Astrocyte (in vitro differentiated cells and primary cell): ENCODE measurements at regions not wholly inside any gene's neighbourhood (a gene's known extent, or its start where the extent isn't known, plus 50 kb on each side); places are given as distances from the start of the nearest gene placed in this dataset.
"Not testable (repeated sequence)": the region's sequence is repeated elsewhere in the genome, so short reads cannot be mapped to it uniquely, and the experiment has no call there.

ENCODE experiments used
- DNase-seq: peaks from one replicate; pipeline ENCODE4 v3.0.0-alpha.2; 2010; ENCODE audit warnings: low read depth
- FAIRE-seq: peaks from 2 replicates; lab custom pipeline; 2011; peaks lifted over from hg19 to GRCh38; lab: Jason Lieb, UNC
- H2AFZ ChIP-seq: 2 replicates; pipeline ENCODE4 v1.6.0; 2012; ENCODE audit warnings: low read depth, low read length, inconsistent platforms
- H3K27ac ChIP-seq: 2 replicates; pipeline ENCODE4 v1.5.1; 2011; ENCODE audit warnings: low read depth, low read length, inconsistent platforms
- H3K27me3 ChIP-seq: 2 replicates; pipeline ENCODE4 v1.6.0; 2011; ENCODE audit warnings: low read length, inconsistent platforms; ENCODE audit not compliant: insufficient read depth
- H3K36me3 ChIP-seq: 2 replicates; pipeline ENCODE4 v1.5.1; 2011; ENCODE audit warnings: low read length, inconsistent platforms; ENCODE audit not compliant: insufficient read depth
- H3K4me1 ChIP-seq: 2 replicates; pipeline ENCODE4 v1.5.1; 2011; ENCODE audit warnings: low read length, inconsistent platforms; ENCODE audit not compliant: insufficient read depth
- H3K4me2 ChIP-seq: 2 replicates; pipeline ENCODE4 v1.6.0; 2012; ENCODE audit warnings: low read length, inconsistent platforms
- H3K4me3 ChIP-seq: 2 replicates; pipeline ENCODE4 v1.5.1; 2011; ENCODE audit warnings: low read depth, mild to moderate bottlenecking, low read length, inconsistent platforms; ENCODE audit not compliant: insufficient read depth
- H3K79me2 ChIP-seq: 2 replicates; pipeline ENCODE4 v1.6.0; 2012; ENCODE audit warnings: mild to moderate bottlenecking, low read length, inconsistent platforms; ENCODE audit not compliant: insufficient read depth
- H3K9ac ChIP-seq: 2 replicates; pipeline ENCODE4 v1.6.0; 2012; ENCODE audit warnings: mild to moderate bottlenecking, low read length, inconsistent platforms
- H3K9me3 ChIP-seq: 2 replicates; pipeline ENCODE4 v1.5.1; 2012; ENCODE audit warnings: low read depth, mild to moderate bottlenecking, low read length, inconsistent platforms; ENCODE audit not compliant: insufficient read depth
- H4K20me1 ChIP-seq: 2 replicates; pipeline ENCODE4 v1.6.0; 2012; ENCODE audit warnings: low read length, inconsistent platforms; ENCODE audit not compliant: insufficient read depth
- H3K27ac Mint-ChIP-seq: one replicate; pipeline ENCODE4 v1.8.0; 2021; ENCODE audit warnings: mild to moderate bottlenecking, mixed read lengths; ENCODE audit not compliant: unreplicated experiment
- H3K27me3 Mint-ChIP-seq: one replicate; pipeline ENCODE4 v1.8.0; 2021; ENCODE audit warnings: low read depth, mixed read lengths; ENCODE audit not compliant: unreplicated experiment
- H3K36me3 Mint-ChIP-seq: one replicate; pipeline ENCODE4 v1.8.0; 2021; ENCODE audit warnings: low read depth, mixed read lengths; ENCODE audit not compliant: unreplicated experiment
- H3K4me1 Mint-ChIP-seq: one replicate; pipeline ENCODE4 v1.8.0; 2021; ENCODE audit warnings: low read depth, mixed read lengths; ENCODE audit not compliant: unreplicated experiment
- H3K4me3 Mint-ChIP-seq: one replicate; pipeline ENCODE4 v1.8.0; 2021; ENCODE audit warnings: mild to moderate bottlenecking, moderate library complexity, mixed read lengths; ENCODE audit not compliant: unreplicated experiment
- H3K9me3 Mint-ChIP-seq: one replicate; pipeline ENCODE4 v1.8.0; 2021; ENCODE audit warnings: mild to moderate bottlenecking, mixed read lengths; ENCODE audit not compliant: unreplicated experiment
- CTCF ChIP-seq: IDR thresholded peaks from 2 replicates; pipeline ENCODE4 v1.5.1; 2011; ENCODE audit warnings: low read depth, mild to moderate bottlenecking, inconsistent platforms, low read length, moderate library complexity; ENCODE audit not compliant: insufficient read depth
- EZH2 ChIP-seq: IDR thresholded peaks from 2 replicates; pipeline ENCODE4 v1.6.1; 2012; ENCODE audit warnings: mild to moderate bottlenecking, low read length, inconsistent platforms; ENCODE audit not compliant: insufficient read depth

- H3K9me3 ChIP-seq = peaks cover 8% of the 10 kb centered on the region
- H2AFZ ChIP-seq = no peak overlapping the region
- no peaks in the 10 kb centered on the region for H3K27me3 Mint-ChIP-seq
- H3K4me1 Mint-ChIP-seq = peaks cover 3% of the 10 kb centered on the region
- H3K4me2 ChIP-seq = no peak overlapping the region
- no peak overlapping the region for H3K9ac ChIP-seq
- no peaks in the 10 kb centered on the region for H3K27me3 ChIP-seq
- H3K79me2 ChIP-seq = no peaks in the 10 kb centered on the region
- H3K4me3 ChIP-seq = no peak overlapping the region
- H4K20me1 ChIP-seq = no peaks in the 10 kb centered on the region
- no peak overlapping the region for H3K4me3 Mint-ChIP-seq
- no peaks in the 10 kb centered on the region for H3K4me1 ChIP-seq
- peaks cover 13% of the 10 kb centered on the region for H3K9me3 Mint-ChIP-seq
- DNase-seq = no peak
- H3K27ac ChIP-seq = no peak overlapping the region
- no peaks in the 10 kb centered on the region for H3K36me3 Mint-ChIP-seq
- no peak for TF ChIP-seq CTCF
- no peaks in the 10 kb centered on the region for H3K36me3 ChIP-seq
- FAIRE-seq = no peak
- H3K27ac Mint-ChIP-seq = no peak overlapping the region
These were observed 152.4 kb upstream of the SMIM30 start for GRCh38 chr7:113270790-113271189.

- not testable (repeated sequence) for DNase-seq, H3K4me3 ChIP-seq, H3K4me1 Mint-ChIP-seq, H3K27me3 ChIP-seq, H3K27ac ChIP-seq, H3K79me2 ChIP-seq, H2AFZ ChIP-seq, H3K36me3 Mint-ChIP-seq, H3K9ac ChIP-seq, H3K4me2 ChIP-seq, H3K36me3 ChIP-seq, H3K27ac Mint-ChIP-seq, H3K4me3 Mint-ChIP-seq, FAIRE-seq, H3K9me3 ChIP-seq, H4K20me1 ChIP-seq, H3K27me3 Mint-ChIP-seq, H3K4me1 ChIP-seq
- H3K9me3 Mint-ChIP-seq = peaks cover 10% of the 10 kb centered on the region
These were observed 151.2 kb upstream of the SMIM30 start for GRCh38 chr7:113269592-113269991.

- H3K4me3 Mint-ChIP-seq = no peak overlapping the region
- H3K4me2 ChIP-seq = no peak overlapping the region
- no peaks in the 10 kb centered on the region for H3K79me2 ChIP-seq
- no peak overlapping the region for H3K27ac ChIP-seq
- no peaks in the 10 kb centered on the region for H3K27me3 ChIP-seq
- H3K4me1 ChIP-seq = no peaks in the 10 kb centered on the region
- FAIRE-seq = no peak
- peaks cover 8% of the 10 kb centered on the region for H3K9me3 ChIP-seq
- DNase-seq = no peak
- H3K27me3 Mint-ChIP-seq = no peaks in the 10 kb centered on the region
- H2AFZ ChIP-seq = no peak overlapping the region
- H3K9ac ChIP-seq = no peak overlapping the region
- H3K36me3 Mint-ChIP-seq = no peaks in the 10 kb centered on the region
- TF ChIP-seq CTCF (no peak), EZH2 (no peak)
- peaks cover 10% of the 10 kb centered on the region for H3K9me3 Mint-ChIP-seq
- H3K36me3 ChIP-seq = no peaks in the 10 kb centered on the region
- H3K27ac Mint-ChIP-seq = no peak overlapping the region
- no peak overlapping the region for H3K4me3 ChIP-seq
- peaks cover 3% of the 10 kb centered on the region for H3K4me1 Mint-ChIP-seq
- no peaks in the 10 kb centered on the region for H4K20me1 ChIP-seq
These were observed 150.4 kb upstream of the SMIM30 start for GRCh38 chr7:113268757-113269156.
